C4-2B (cell line): ENCODE measurements at regions not wholly inside any gene's neighbourhood (a gene's known extent, or its start where the extent isn't known, plus 50 kb on each side); places are given as distances from the start of the nearest gene placed in this dataset.
"Not testable (repeated sequence)": the region's sequence is repeated elsewhere in the genome, so short reads cannot be mapped to it uniquely, and the experiment has no call there.

Source experiments
- H3K27ac ChIP-seq: fragments of 450-650 bp; 2 replicates; pipeline ENCODE4 v1.5.1; 2017
- CTCF ChIP-seq: fragments of 450-650 bp; conservative IDR thresholded peaks from 2 replicates; pipeline ENCODE4 v1.5.1; 2017; ENCODE audit warnings: mild to moderate bottlenecking
- ZFX ChIP-seq: fragments of 450-650 bp; IDR thresholded peaks from 2 replicates; pipeline ENCODE4 v1.6.1; 2017

- no peak overlapping the region for H3K27ac ChIP-seq
- no peak for TF ChIP-seq ZFX
- no peak for TF ChIP-seq CTCF
These were observed 1005.3 kb upstream of the POT1 start for GRCh38 chr7:125934955-125935354.

- H3K27ac ChIP-seq: no peak overlapping the region
- TF ChIP-seq ZFX: no peak
- no peak for TF ChIP-seq CTCF
These were observed 1004.9 kb upstream of the POT1 start for GRCh38 chr7:125934539-125934938.

- H3K27ac ChIP-seq: no peak overlapping the region
These were observed 1001.2 kb upstream of the POT1 start for GRCh38 chr7:125930848-125931247.

GRCh38 chr7:125927556-125927955 lies 997.9 kb upstream of the POT1 start:
- no peak for TF ChIP-seq ZFX
- TF ChIP-seq CTCF: no peak
- H3K27ac ChIP-seq: no peak overlapping the region

More at GRCh38 chr7:125930848-125931247, 1001.2 kb upstream of the POT1 start:
- TF ChIP-seq CTCF (no peak), ZFX (no peak)

- H3K27ac ChIP-seq: no peak overlapping the region
- TF ChIP-seq ZFX (no peak), CTCF (no peak)
These were observed 997.0 kb upstream of the POT1 start for GRCh38 chr7:125926621-125927020.

GRCh38 chr7:125924037-125924436 lies 994.4 kb upstream of the POT1 start:
- no peak for TF ChIP-seq CTCF
- no peak overlapping the region for H3K27ac ChIP-seq

GRCh38 chr7:125915381-125915948 lies 985.8 kb upstream of the POT1 start:
- not testable (repeated sequence) for H3K27ac ChIP-seq

- TF ChIP-seq ZFX (no peak), CTCF (no peak)
- H3K27ac ChIP-seq: no peak overlapping the region
These were observed 979.1 kb upstream of the POT1 start for GRCh38 chr7:125908711-125909110.
